ENCODE measurements at regions not wholly inside any gene's neighbourhood (a gene's known extent, or its start where the extent isn't known, plus 50 kb on each side); places are given as distances from the start of the nearest gene placed in this dataset.

- no peak for TF ChIP-seq CTCF (IDR thresholded peaks at IDR 0.05; ENCODE audit: low read length)
- no peak for TF ChIP-seq EZH2 (IDR thresholded peaks at IDR 0.05; ENCODE audit: borderline replicate concordance, low read length)
Measured at GRCh38 chr13:72166102-72166650, 299.2 kb upstream of the DACH1 start.

Measured in OCI-LY1 (cell line).